HepG2 (cell line): ENCODE measurements at regions not wholly inside any gene's neighbourhood (a gene's known extent, or its start where the extent isn't known, plus 50 kb on each side); places are given as distances from the start of the nearest gene placed in this dataset.

Source experiments
- ATAC-seq: fragments of 200-7000 bp; cut with Tn5 transposase; 3 replicates; pipeline ENCODE4 v1.9.1; 2020; ENCODE audit warnings: mild to moderate bottlenecking, moderate library complexity
- BruUV-seq: library from RNA; stranded (reverse); fragments of 400-500 nt; replicated peaks from 2 replicates; lab custom pipeline; 2021; lab: Mats Ljungman, UMichigan
- CTCF ChIA-PET: fragments of 300-600 bp; formaldehyde crosslinking; extraction: SDS; loops from one replicate; lab custom pipeline; 2021; ENCODE audit warnings: low total read pairs, inconsistent platforms, low intra/inter-chr PET ratio; lab: Yijun Ruan, JAX
- POLR2A ChIA-PET: fragments of 350-600 bp; sonication (Branson Sonifier 250); formaldehyde crosslinking; loops from one replicate; lab custom pipeline; 2020; ENCODE audit warnings: antibody characterized with exemption, inconsistent platforms; lab: Yijun Ruan, JAX
- DNase-seq: peaks from one replicate; pipeline ENCODE4 v3.0.0-alpha.2; 2015; ENCODE audit warnings: low spot score
- FAIRE-seq: peaks from 3 replicates; lab custom pipeline; 2011; peaks lifted over from hg19 to GRCh38; lab: Jason Lieb, UNC
- H2AFZ ChIP-seq: one replicate; pipeline ENCODE4 v1.6.1; 2011; ENCODE audit warnings: low read length, inconsistent platforms
- H3K27ac ChIP-seq: fragments of 300-600 bp; 3 replicates; pipeline ENCODE4 v1.8.0; 2011; ENCODE audit warnings: mixed run types, mild to moderate bottlenecking, mixed read lengths, low read length, inconsistent platforms; ENCODE audit not compliant: insufficient read depth; ENCODE audit errors: extremely low read length
- H3K27me3 ChIP-seq, 2 experiments: fragments of 200-600 bp in 1 of 2; 2 replicates in 1 of 2; 3 replicates in 1 of 2; pipeline versions ENCODE4 v1.6.0 to v1.8.0; 2011; ENCODE audit warnings: low read length in 2 of 2, mild to moderate bottlenecking in 2 of 2, moderate library complexity in 2 of 2, inconsistent platforms in 1 of 2; ENCODE audit not compliant: insufficient read depth in 2 of 2, control insufficient read depth in 1 of 2
- H3K36me3 ChIP-seq, 2 experiments: fragments of 200-600 bp in 1 of 2; replicated peaks in 1 of 2; 2 replicates in 1 of 2; 3 replicates in 1 of 2; pipeline versions ENCODE4 v1.5.1 to v1.8.0; 2011; ENCODE audit warnings: low read length in 2 of 2, inconsistent platforms in 1 of 2; ENCODE audit not compliant: insufficient read depth in 2 of 2, control insufficient read depth in 1 of 2
- H3K4me1 ChIP-seq: 2 replicates; pipeline ENCODE4 v1.5.1; 2012; ENCODE audit warnings: low read length, inconsistent platforms; ENCODE audit not compliant: insufficient read depth
- H3K4me2 ChIP-seq: 2 replicates; pipeline ENCODE4 v1.6.0; 2011; ENCODE audit warnings: low read depth, low read length, inconsistent platforms
- H3K4me3 ChIP-seq, 3 experiments: fragments of 200-600 bp in 1 of 3; sonication (generic), shearing (Covaris generic) in 1 of 3; replicated peaks in 1 of 3; 2 replicates each; pipeline ENCODE4 v1.5.1; 2011 to 2016; ENCODE audit warnings: low read length in 3 of 3, inconsistent platforms in 2 of 3, low read depth in 2 of 3, mild to moderate bottlenecking in 2 of 3, control low read depth in 1 of 3, mixed read lengths in 1 of 3; ENCODE audit not compliant: insufficient read depth in 1 of 3
- H3K79me2 ChIP-seq: one replicate; pipeline ENCODE4 v1.6.1; 2011; ENCODE audit warnings: low read length, inconsistent platforms; ENCODE audit not compliant: insufficient read depth
- H3K9ac ChIP-seq: 2 replicates; pipeline ENCODE4 v1.6.0; 2011; ENCODE audit warnings: mild to moderate bottlenecking, low read depth, low read length, inconsistent platforms; ENCODE audit not compliant: insufficient read depth
- H3K9me3 ChIP-seq: 2 replicates; pipeline ENCODE4 v1.5.1; 2012; ENCODE audit warnings: mild to moderate bottlenecking, low read length
- H4K20me1 ChIP-seq: 2 replicates; pipeline ENCODE4 v1.6.0; 2011; ENCODE audit warnings: inconsistent platforms, mild to moderate bottlenecking, low read length, moderate library complexity; ENCODE audit not compliant: insufficient read depth
- FOXM1 ChIP-seq: sonication (generic); formaldehyde crosslinking; IDR thresholded peaks from 2 replicates; pipeline ENCODE4 v1.5.0; 2020; ENCODE audit warnings: missing genetic modification reagents
- NONO ChIP-seq, 2 experiments: fragments of 450-650 bp in 1 of 2; sonication (generic) in 1 of 2; formaldehyde crosslinking in 1 of 2; IDR thresholded peaks in 1 of 2; conservative IDR thresholded peaks in 1 of 2; 2 replicates each; pipeline versions ENCODE4 v1.6.1 to v1.8.0; 2017 to 2022; ENCODE audit warnings: mild to moderate bottlenecking in 1 of 2, missing genetic modification reagents in 1 of 2, moderate library complexity in 1 of 2
- PHB2 ChIP-seq: fragments of 450-650 bp; IDR thresholded peaks from 2 replicates; pipeline ENCODE4 v1.6.1; 2018; ENCODE audit not compliant: partially characterized antibody
- ZNF224 ChIP-seq: sonication (generic); formaldehyde crosslinking; IDR thresholded peaks from 2 replicates; pipeline ENCODE4 v1.5.0; 2020; ENCODE audit warnings: mild to moderate bottlenecking, missing genetic modification reagents
- ZNF230 ChIP-seq: sonication (generic); formaldehyde crosslinking; IDR thresholded peaks from 2 replicates; pipeline ENCODE4 v1.4.0; 2020; ENCODE audit warnings: mild to moderate bottlenecking, missing genetic modification reagents
- ZNF430 ChIP-seq: sonication (generic); formaldehyde crosslinking; IDR thresholded peaks from 2 replicates; pipeline ENCODE4 v1.9.0; 2021; ENCODE audit warnings: mild to moderate bottlenecking, missing genetic modification reagents
- ZNF572 ChIP-seq: sonication (generic); formaldehyde crosslinking; IDR thresholded peaks from 2 replicates; pipeline ENCODE4 v1.5.1; 2020; ENCODE audit warnings: mild to moderate bottlenecking, missing genetic modification reagents
- ZNF614 ChIP-seq: IDR thresholded peaks from 2 replicates; pipeline ENCODE4 v1.6.1; 2018; ENCODE audit warnings: missing biosample characterization, missing genetic modification reagents, inconsistent platforms, borderline replicate concordance
- ZNF772 ChIP-seq: sonication (generic); formaldehyde crosslinking; IDR thresholded peaks from 2 replicates; pipeline ENCODE4 v1.5.0; 2020; ENCODE audit warnings: mild to moderate bottlenecking, missing genetic modification reagents
- WGBS: methylation state at CpG from one replicate; pipeline ENCODE4 v1.1.6; 2017; ENCODE audit warnings: low lambda C conversion rate; 5-methylcytosine and 5-hydroxymethylcytosine counted together
- in situ Hi-C: cut with HindIII; loops from 2 replicates; pipeline ENCODE4 v1.10.0; 2017; ENCODE audit warnings: low pct_unique_long_range_greater_than_20kb; ENCODE audit not compliant: extremely low pct_ligation_motif_present
- intact Hi-C: fragments of 100-400 bp; cut with micrococcal nuclease; formaldehyde crosslinking; loops from one replicate; pipeline ENCODE4 v1.10.0; 2022; ENCODE audit not compliant: unreplicated experiment
- TF ChIP-seq, protein P1 (sequence below): sonication (generic); formaldehyde crosslinking; IDR thresholded peaks from 2 replicates; pipeline ENCODE4 v1.8.0; 2022; ENCODE audit warnings: low read depth, missing genetic modification reagents
- TF ChIP-seq, protein P2 (sequence below): sonication (generic); formaldehyde crosslinking; IDR thresholded peaks from 2 replicates; pipeline ENCODE4 v1.8.1; 2023; ENCODE audit warnings: missing genetic modification reagents, inconsistent platforms, borderline replicate concordance

DNA sequence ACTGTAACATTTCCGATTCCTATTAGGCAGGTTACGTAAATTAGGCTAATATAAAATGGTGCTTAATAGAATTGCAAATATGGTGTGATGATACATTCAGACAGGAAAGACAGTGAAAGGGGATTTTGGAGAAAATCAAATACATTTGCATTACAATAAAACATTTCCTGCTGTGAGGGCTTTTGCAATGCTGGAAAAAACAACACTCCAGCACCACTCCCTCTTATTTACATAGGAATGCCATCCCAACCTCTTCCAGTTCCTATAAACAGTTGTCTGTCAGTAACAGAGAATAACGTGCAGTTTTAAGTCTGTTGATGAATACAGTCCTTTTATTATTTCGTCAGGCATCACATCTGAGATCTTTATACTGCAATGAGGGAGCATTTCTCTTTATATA lies 298.8 kb upstream of the FANCL start:
- BruUV-seq: no TSS peak
- 32% methylated on average over 4 of the region's 4 CpGs for WGBS
- no peaks in the 10 kb centered on the region for H3K36me3 ChIP-seq
- H3K9me3 ChIP-seq: no peaks in the 10 kb centered on the region
- H2AFZ ChIP-seq: no peak overlapping the region
- H4K20me1 ChIP-seq: no peaks in the 10 kb centered on the region
- CTCF ChIA-PET: no interaction called here
- in situ Hi-C loops (no loop called here), intact Hi-C loops (no loop called here)
- FAIRE-seq (no peak), DNase-seq (no peak), ATAC-seq (no peak)
- H3K9ac ChIP-seq: no peak overlapping the region
- H3K27ac ChIP-seq: no peak overlapping the region
- no peak overlapping the region for H3K4me2 ChIP-seq
- POLR2A ChIA-PET: no interaction called here
- H3K79me2 ChIP-seq: no peaks in the 10 kb centered on the region
- H3K27me3 ChIP-seq: no peaks in the 10 kb centered on the region; a peak in 1 of 5 replicates
- TF ChIP-seq ZNF430 (CRISPR knock-in tag) (no peak), ZNF572 (CRISPR knock-in tag) (no peak), ZNF772 (CRISPR knock-in tag) (no peak), ZNF230 (CRISPR knock-in tag) (no peak), ZNF224 (CRISPR knock-in tag) (no peak), ZNF614 (no peak), FOXM1 (CRISPR knock-in tag) (no peak), PHB2 (no peak), NONO (IDR thresholded peaks at IDR 0.05) (no peak), NONO (CRISPR knock-in tag; conservative IDR thresholded peaks at IDR 0.05) (no peak)
- TF ChIP-seq, protein P1, sequence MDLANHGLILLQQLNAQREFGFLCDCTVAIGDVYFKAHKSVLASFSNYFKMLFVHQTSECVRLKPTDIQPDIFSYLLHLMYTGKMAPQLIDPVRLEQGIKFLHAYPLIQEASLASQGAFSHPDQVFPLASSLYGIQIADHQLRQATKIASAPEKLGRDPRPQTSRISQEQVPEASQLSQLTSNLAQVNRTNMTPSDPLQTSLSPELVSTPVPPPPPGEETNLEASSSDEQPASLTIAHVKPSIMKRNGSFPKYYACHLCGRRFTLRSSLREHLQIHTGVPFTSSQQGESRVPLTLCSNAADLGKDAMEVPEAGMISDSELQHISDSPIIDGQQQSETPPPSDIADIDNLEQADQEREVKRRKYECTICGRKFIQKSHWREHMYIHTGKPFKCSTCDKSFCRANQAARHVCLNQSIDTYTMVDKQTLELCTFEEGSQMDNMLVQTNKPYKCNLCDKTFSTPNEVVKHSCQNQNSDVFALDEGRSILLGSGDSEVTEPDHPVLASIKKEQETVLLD (CRISPR knock-in tag): no peak
- TF ChIP-seq, protein P2, sequence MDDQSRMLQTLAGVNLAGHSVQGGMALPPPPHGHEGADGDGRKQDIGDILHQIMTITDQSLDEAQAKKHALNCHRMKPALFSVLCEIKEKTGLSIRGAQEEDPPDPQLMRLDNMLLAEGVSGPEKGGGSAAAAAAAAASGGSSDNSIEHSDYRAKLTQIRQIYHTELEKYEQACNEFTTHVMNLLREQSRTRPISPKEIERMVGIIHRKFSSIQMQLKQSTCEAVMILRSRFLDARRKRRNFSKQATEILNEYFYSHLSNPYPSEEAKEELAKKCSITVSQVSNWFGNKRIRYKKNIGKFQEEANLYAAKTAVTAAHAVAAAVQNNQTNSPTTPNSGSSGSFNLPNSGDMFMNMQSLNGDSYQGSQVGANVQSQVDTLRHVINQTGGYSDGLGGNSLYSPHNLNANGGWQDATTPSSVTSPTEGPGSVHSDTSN: no peak
- no peak overlapping the region for H3K4me3 ChIP-seq
- no peaks in the 10 kb centered on the region for H3K4me1 ChIP-seq
